H4 (cell line): ENCODE measurements at regions not wholly inside any gene's neighbourhood (a gene's known extent, or its start where the extent isn't known, plus 50 kb on each side); places are given as distances from the start of the nearest gene placed in this dataset.

Source experiments
- DNase-seq: peaks from one replicate; pipeline ENCODE4 v3.0.0-alpha.2; 2015; ENCODE audit warnings: low spot score

- DNase-seq = no peak
Observed at GRCh38 chr21:27130154-27130553, 163.3 kb upstream of the ADAMTS5 start.

- no peak for DNase-seq
Observed at GRCh38 chr21:27129694-27130093, 162.8 kb upstream of the ADAMTS5 start.

DNA sequence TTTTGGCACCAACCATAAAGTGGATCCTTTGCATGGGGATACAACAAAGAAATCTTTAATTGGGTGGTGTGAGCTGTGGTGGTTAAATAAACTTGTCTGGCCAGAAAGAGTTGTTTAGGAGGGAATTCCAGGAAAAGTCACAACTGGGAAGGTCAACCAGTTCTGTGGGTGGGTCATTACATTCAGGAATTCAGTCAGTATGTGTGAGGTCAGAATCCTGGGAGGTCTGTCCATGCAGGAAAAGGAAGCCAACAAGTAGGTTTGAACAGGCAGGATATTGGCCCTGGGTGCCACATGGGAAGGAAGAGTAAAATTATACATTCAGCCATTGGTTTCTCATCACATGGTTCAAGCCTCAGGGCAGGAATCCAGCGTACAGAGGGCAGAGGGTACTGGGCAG is 162.3 kb upstream of the ADAMTS5 start:
- peak; percentile 31 for DNase-seq

DNA sequence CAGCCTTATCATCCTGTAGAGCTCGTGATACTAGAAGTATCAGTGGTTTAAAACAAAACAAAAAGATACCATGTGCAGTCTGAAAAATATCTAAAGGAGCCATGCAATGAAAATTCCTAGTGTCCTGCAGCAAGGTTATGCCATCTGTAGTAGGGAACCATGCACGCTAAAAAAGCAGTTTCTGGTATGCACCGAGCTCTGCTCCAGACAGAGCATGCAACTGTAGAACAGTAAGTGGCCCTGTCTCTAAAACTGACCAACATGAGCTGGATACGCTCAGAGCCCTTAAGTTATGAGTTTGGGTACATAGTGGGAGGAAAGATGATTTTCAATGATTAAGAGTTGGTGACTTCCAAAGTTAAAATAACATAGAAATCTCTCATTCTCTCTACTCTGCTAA is 159.3 kb upstream of the ADAMTS5 start:
- no peak for DNase-seq

- no peak for DNase-seq
Observed at GRCh38 chr21:27122686-27123085, 155.8 kb upstream of the ADAMTS5 start.

- no peak for DNase-seq
Observed at GRCh38 chr21:27114111-27114510, 147.2 kb upstream of the ADAMTS5 start.

- DNase-seq = no peak
Observed at GRCh38 chr21:27112186-27112585, 145.3 kb upstream of the ADAMTS5 start.

GRCh38 chr21:27110956-27111355 is 144.1 kb upstream of the ADAMTS5 start:
- DNase-seq = peak; percentile 38

GRCh38 chr21:27108701-27109100 is 141.8 kb upstream of the ADAMTS5 start:
- DNase-seq = no peak

- DNase-seq = no peak
Observed at GRCh38 chr21:27108228-27108627, 141.3 kb upstream of the ADAMTS5 start.

DNA sequence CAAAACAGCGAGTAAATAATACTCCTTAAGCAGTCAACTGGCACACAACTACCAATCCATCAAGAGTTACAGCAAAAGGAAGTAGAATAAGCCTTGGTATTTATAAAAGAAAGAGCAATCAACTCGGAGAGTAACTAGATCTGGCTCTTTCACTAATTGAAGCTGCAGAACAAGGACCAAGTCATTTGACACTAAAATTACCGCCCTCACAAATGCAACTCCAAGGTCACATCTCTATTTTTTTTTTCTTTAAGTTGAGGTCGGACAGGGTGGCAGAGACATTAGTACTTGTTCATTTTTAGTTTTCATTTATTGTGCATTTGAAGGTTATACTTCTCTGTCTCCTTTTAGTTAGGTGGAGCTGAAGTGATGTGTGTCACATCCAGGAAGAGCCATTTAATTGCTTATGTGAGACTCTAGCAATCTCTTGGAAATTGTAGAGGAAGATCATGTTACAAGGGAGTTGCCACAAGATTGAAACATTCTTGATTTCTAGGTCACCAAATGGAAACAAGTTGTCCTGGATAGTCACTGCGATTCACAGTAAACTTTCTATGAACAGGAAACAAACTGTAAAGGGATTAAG is 138.1 kb upstream of the ADAMTS5 start:
- DNase-seq = peak; percentile 83

DNA sequence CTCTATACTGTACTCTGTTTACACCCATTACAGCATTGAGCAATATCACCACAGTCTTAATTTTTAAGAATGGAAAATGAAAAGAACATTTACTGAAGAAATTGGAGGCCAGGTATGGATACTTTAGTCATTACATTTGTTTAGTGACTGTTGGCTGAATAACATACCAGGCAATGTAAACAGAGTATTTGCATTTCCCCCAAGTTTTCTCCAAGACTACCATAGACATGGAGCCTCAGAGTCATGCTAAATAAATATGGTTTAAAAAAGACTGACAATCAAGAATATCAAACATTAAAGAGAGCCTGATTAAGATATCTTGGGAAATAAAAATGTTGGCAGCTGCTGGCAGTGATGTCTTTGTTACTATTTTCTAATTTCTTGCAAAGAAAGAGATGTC is 136.9 kb upstream of the ADAMTS5 start:
- DNase-seq = no peak

- DNase-seq = no peak
Observed at GRCh38 chr21:27101523-27101922, 134.6 kb upstream of the ADAMTS5 start.

- DNase-seq = no peak
Observed at GRCh38 chr21:27094184-27094948, 127.5 kb upstream of the ADAMTS5 start.

GRCh38 chr21:27086630-27087029 is 119.7 kb upstream of the ADAMTS5 start:
- DNase-seq = no peak

DNA sequence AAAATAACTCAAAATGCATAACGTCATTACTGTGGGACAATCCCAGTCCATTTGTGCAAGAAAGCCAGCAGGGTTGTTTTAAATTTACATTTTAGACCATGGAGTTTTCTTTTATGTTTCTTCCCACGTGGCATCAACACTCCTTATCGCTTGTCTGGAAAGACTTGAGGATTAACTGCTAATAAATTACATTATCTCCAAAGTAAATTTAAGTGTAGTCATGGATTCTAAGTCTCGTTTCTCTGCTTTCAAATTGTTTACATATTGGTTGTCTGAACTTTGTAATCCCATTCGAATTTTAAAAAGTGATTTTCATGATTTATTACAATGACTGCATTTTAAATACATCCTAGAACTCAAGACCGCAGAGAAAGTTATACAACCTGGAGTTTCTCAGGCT is 119.3 kb upstream of the ADAMTS5 start:
- DNase-seq = no peak

GRCh38 chr21:27085387-27085786 is 118.5 kb upstream of the ADAMTS5 start:
- no peak for DNase-seq

DNA sequence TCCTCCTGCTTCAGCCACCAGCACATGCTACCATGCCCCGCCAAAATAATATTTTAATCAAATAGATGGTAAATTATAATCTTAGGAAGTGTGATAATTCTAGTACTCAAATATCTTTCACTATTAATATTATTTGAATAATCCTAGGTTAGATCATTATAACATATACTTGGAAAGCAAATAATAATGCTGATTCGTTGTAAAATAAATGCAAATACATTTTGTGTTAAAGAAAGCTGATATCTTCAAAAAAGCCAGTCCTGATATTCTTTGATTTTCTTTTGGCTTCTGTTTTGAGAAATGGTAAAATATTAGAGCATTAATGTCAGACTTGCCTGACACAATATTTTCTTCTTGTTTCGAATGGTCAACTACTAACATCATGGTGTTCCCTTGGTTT is 116.3 kb upstream of the ADAMTS5 start:
- no peak for DNase-seq

GRCh38 chr21:27082431-27083010 is 115.6 kb upstream of the ADAMTS5 start:
- DNase-seq = no peak

DNA sequence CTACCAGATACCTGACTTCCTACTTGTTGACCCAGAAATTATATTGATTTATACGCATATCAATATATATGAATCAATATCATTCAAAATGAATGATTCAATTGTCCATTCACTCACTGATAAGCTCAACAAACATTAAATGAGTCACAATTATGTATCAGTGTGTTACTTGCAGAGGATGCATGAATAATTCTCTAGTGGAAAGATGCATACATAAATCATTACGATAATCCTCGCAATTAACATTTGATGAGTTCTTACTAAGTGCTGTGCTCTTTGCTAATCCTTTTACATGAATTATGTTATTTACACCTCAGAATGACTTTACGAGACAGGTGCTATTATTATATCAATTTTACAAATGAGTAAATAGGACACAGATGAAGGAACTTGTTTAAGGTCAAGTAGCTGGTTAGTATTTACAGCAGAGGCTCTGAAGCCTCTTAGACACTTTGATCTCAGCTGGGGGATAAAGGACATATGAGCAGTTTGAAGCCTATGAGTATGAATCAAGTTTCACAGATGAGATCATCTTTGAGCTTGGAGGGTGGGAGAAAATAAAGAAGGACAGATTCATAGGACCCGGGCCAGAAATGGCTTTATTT is 112.8 kb upstream of the ADAMTS5 start:
- DNase-seq = no peak

GRCh38 chr21:27078915-27079314 is 112.0 kb upstream of the ADAMTS5 start:
- no peak for DNase-seq

DNA sequence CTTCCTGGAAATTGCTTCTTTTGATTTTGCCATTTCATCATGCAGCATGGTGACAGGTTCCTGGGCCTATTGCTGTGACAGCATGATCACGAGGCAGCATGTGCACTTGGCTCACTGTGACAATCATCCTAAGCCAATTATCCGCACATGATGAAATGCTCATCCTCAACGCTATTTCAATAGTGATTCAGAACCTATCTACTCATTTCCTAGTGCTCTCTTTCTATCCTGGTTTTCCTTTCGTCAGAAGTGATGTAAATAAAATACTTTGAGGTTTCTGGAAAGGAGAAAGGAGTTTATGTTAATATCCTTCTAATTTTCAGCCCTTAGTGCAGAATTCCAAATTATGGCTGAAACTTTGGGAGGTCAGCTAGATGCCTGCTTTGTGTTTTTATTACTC is 110.6 kb upstream of the ADAMTS5 start:
- DNase-seq = no peak

- DNase-seq = no peak
Observed at GRCh38 chr21:27076025-27076424, 109.1 kb upstream of the ADAMTS5 start.
